ENCODE measurements at regions not wholly inside any gene's neighbourhood (a gene's known extent, or its start where the extent isn't known, plus 50 kb on each side); places are given as distances from the start of the nearest gene placed in this dataset.

- DNase-seq: no peak
These were observed 399.2 kb upstream of the KLF4 start for GRCh38 chr9:107888773-107889227.

- DNase-seq: no peak
These were observed 397.3 kb upstream of the KLF4 start for GRCh38 chr9:107886826-107887225.

GRCh38 chr9:107883496-107884124 is 394.0 kb upstream of the KLF4 start:
- no peak for DNase-seq

- DNase-seq: no peak
These were observed 392.2 kb upstream of the KLF4 start for GRCh38 chr9:107881626-107882300.

- no peak for DNase-seq
These were observed 388.9 kb upstream of the KLF4 start for GRCh38 chr9:107878462-107878861.

GRCh38 chr9:107875571-107875980 is 386.0 kb upstream of the KLF4 start:
- no peak for DNase-seq

- no peak for DNase-seq
These were observed 385.2 kb upstream of the KLF4 start for GRCh38 chr9:107874591-107875369.

GRCh38 chr9:107874137-107874536 is 384.6 kb upstream of the KLF4 start:
- DNase-seq: no peak

GRCh38 chr9:107872457-107873192 is 383.1 kb upstream of the KLF4 start:
- DNase-seq: no peak

- DNase-seq: no peak
These were observed 381.5 kb upstream of the KLF4 start for GRCh38 chr9:107870927-107871680.

- DNase-seq: no peak
These were observed 380.7 kb upstream of the KLF4 start for GRCh38 chr9:107870221-107870620.

GRCh38 chr9:107869111-107869510 is 379.5 kb upstream of the KLF4 start:
- DNase-seq: no peak

- no peak for DNase-seq
These were observed 378.6 kb upstream of the KLF4 start for GRCh38 chr9:107868186-107868585.

GRCh38 chr9:107867738-107868137 is 378.2 kb upstream of the KLF4 start:
- DNase-seq: no peak

- DNase-seq: no peak
These were observed 377.2 kb upstream of the KLF4 start for GRCh38 chr9:107866711-107867311.

- DNase-seq: no peak
These were observed 373.8 kb upstream of the KLF4 start for GRCh38 chr9:107863396-107863795.

GRCh38 chr9:107862881-107863280 is 373.3 kb upstream of the KLF4 start:
- DNase-seq: no peak

- no peak for DNase-seq
These were observed 372.8 kb upstream of the KLF4 start for GRCh38 chr9:107862323-107862722.

GRCh38 chr9:107861075-107861474 is 371.5 kb upstream of the KLF4 start:
- no peak for DNase-seq

GRCh38 chr9:107858260-107858659 is 368.7 kb upstream of the KLF4 start:
- DNase-seq: no peak

GRCh38 chr9:107856633-107857032 is 367.1 kb upstream of the KLF4 start:
- DNase-seq: no peak

GRCh38 chr9:107855164-107855563 is 365.6 kb upstream of the KLF4 start:
- DNase-seq: no peak

Measured in NCI-H345 (cell line).